ENCODE measurements at regions not wholly inside any gene's neighbourhood (a gene's known extent, or its start where the extent isn't known, plus 50 kb on each side); places are given as distances from the start of the nearest gene placed in this dataset.
"Not testable (repeated sequence)": the region's sequence is repeated elsewhere in the genome, so short reads cannot be mapped to it uniquely, and the experiment has no call there.

- H3K9me3 Mint-ChIP-seq: no peaks in the 10 kb centered on the region
- DNase-seq: no peak
- H3K27me3 Mint-ChIP-seq (ENCODE audit: low read depth): no peaks in the 10 kb centered on the region
- H3K36me3 Mint-ChIP-seq (ENCODE audit: insufficient read depth): no peaks in the 10 kb centered on the region
- H3K4me3 Mint-ChIP-seq: no peak overlapping the region
- no peaks in the 10 kb centered on the region for H3K4me1 Mint-ChIP-seq (ENCODE audit: low read depth)
- ATAC-seq: no peak
Measured at GRCh38 chr2:221741496-221742211, 169.6 kb upstream of the EPHA4 start.

- ATAC-seq: no peak
- H3K4me3 Mint-ChIP-seq: no peak overlapping the region
- H3K4me1 Mint-ChIP-seq (ENCODE audit: low read depth): no peaks in the 10 kb centered on the region
- no peaks in the 10 kb centered on the region for H3K9me3 Mint-ChIP-seq
- no peaks in the 10 kb centered on the region for H3K36me3 Mint-ChIP-seq (ENCODE audit: insufficient read depth)
- DNase-seq: no peak
- no peaks in the 10 kb centered on the region for H3K27me3 Mint-ChIP-seq (ENCODE audit: low read depth)
Measured at GRCh38 chr2:221731432-221732145, 159.5 kb upstream of the EPHA4 start.

GRCh38 chr2:221726894-221727513, 154.9 kb upstream of the EPHA4 start:
- no peak overlapping the region for H3K4me3 Mint-ChIP-seq
- H3K4me1 Mint-ChIP-seq (ENCODE audit: low read depth): no peaks in the 10 kb centered on the region
- no peaks in the 10 kb centered on the region for H3K27me3 Mint-ChIP-seq (ENCODE audit: low read depth)
- H3K9me3 Mint-ChIP-seq: peaks cover 9% of the 10 kb centered on the region
- no peak for ATAC-seq
- no peaks in the 10 kb centered on the region for H3K36me3 Mint-ChIP-seq (ENCODE audit: insufficient read depth)
- no peak for DNase-seq

GRCh38 chr2:221724631-221725203, 152.6 kb upstream of the EPHA4 start:
- H3K36me3 Mint-ChIP-seq (ENCODE audit: insufficient read depth): no peaks in the 10 kb centered on the region
- no peaks in the 10 kb centered on the region for H3K4me1 Mint-ChIP-seq (ENCODE audit: low read depth)
- DNase-seq: no peak
- no peaks in the 10 kb centered on the region for H3K27me3 Mint-ChIP-seq (ENCODE audit: low read depth)
- no peak overlapping the region for H3K4me3 Mint-ChIP-seq
- H3K9me3 Mint-ChIP-seq: peaks cover 9% of the 10 kb centered on the region
- peak; percentile 18 to 28 for ATAC-seq

GRCh38 chr2:221724117-221724516, 152.0 kb upstream of the EPHA4 start:
- not testable (repeated sequence) for H3K4me1 Mint-ChIP-seq (ENCODE audit: low read depth); H3K36me3 Mint-ChIP-seq (ENCODE audit: insufficient read depth); H3K27me3 Mint-ChIP-seq (ENCODE audit: low read depth); DNase-seq; ATAC-seq; H3K4me3 Mint-ChIP-seq
- H3K9me3 Mint-ChIP-seq: peaks cover 11% of the 10 kb centered on the region

- DNase-seq: no peak
- no peak for ATAC-seq
- Mint-ChIP-seq H3K4me3 (no peak overlapping the region), H3K36me3 (ENCODE audit: insufficient read depth) (no peaks in the 10 kb centered on the region), H3K9me3 (peaks cover 5% of the 10 kb centered on the region), H3K4me1 (ENCODE audit: low read depth) (no peaks in the 10 kb centered on the region), H3K27me3 (ENCODE audit: low read depth) (no peaks in the 10 kb centered on the region)
Measured at GRCh38 chr2:221716426-221717303, 144.6 kb upstream of the EPHA4 start.

GRCh38 chr2:221715523-221716247, 143.6 kb upstream of the EPHA4 start:
- no peak for DNase-seq
- ATAC-seq: no peak

GRCh38 chr2:221710744-221711143, 138.6 kb upstream of the EPHA4 start:
- Mint-ChIP-seq H3K4me3 (no peak overlapping the region), H3K4me1 (ENCODE audit: low read depth) (no peaks in the 10 kb centered on the region), H3K36me3 (ENCODE audit: insufficient read depth) (no peaks in the 10 kb centered on the region), H3K27me3 (ENCODE audit: low read depth) (no peaks in the 10 kb centered on the region), H3K9me3 (no peaks in the 10 kb centered on the region)
- DNase-seq (no peak), ATAC-seq (no peak)

More at GRCh38 chr2:221715523-221716247, 143.6 kb upstream of the EPHA4 start:
- no peaks in the 10 kb centered on the region for H3K4me1 Mint-ChIP-seq (ENCODE audit: low read depth)
- no peaks in the 10 kb centered on the region for H3K36me3 Mint-ChIP-seq (ENCODE audit: insufficient read depth)
- H3K9me3 Mint-ChIP-seq: peaks cover 5% of the 10 kb centered on the region
- H3K27me3 Mint-ChIP-seq (ENCODE audit: low read depth): no peaks in the 10 kb centered on the region
- H3K4me3 Mint-ChIP-seq: no peak overlapping the region

GRCh38 chr2:221708902-221709301, 136.8 kb upstream of the EPHA4 start:
- DNase-seq (no peak), ATAC-seq (no peak)
- Mint-ChIP-seq H3K9me3 (no peaks in the 10 kb centered on the region), H3K27me3 (ENCODE audit: low read depth) (no peaks in the 10 kb centered on the region), H3K4me1 (ENCODE audit: low read depth) (no peaks in the 10 kb centered on the region), H3K4me3 (no peak overlapping the region), H3K36me3 (ENCODE audit: insufficient read depth) (no peaks in the 10 kb centered on the region)

GRCh38 chr2:221705185-221705877, 133.2 kb upstream of the EPHA4 start:
- no peaks in the 10 kb centered on the region for H3K9me3 Mint-ChIP-seq
- H3K27me3 Mint-ChIP-seq (ENCODE audit: low read depth): no peaks in the 10 kb centered on the region
- no peaks in the 10 kb centered on the region for H3K36me3 Mint-ChIP-seq (ENCODE audit: insufficient read depth)
- DNase-seq (no peak), ATAC-seq (no peak)
- H3K4me3 Mint-ChIP-seq: no peak overlapping the region
- H3K4me1 Mint-ChIP-seq (ENCODE audit: low read depth): no peaks in the 10 kb centered on the region

- no peaks in the 10 kb centered on the region for H3K36me3 Mint-ChIP-seq (ENCODE audit: insufficient read depth)
- no peaks in the 10 kb centered on the region for H3K27me3 Mint-ChIP-seq (ENCODE audit: low read depth)
- no peaks in the 10 kb centered on the region for H3K4me1 Mint-ChIP-seq (ENCODE audit: low read depth)
- no peak overlapping the region for H3K4me3 Mint-ChIP-seq
- DNase-seq (no peak), ATAC-seq (no peak)
- H3K9me3 Mint-ChIP-seq: no peaks in the 10 kb centered on the region
Measured at GRCh38 chr2:221704442-221704841, 132.3 kb upstream of the EPHA4 start.

GRCh38 chr2:221693365-221693764, 121.3 kb upstream of the EPHA4 start:
- ATAC-seq (no peak), DNase-seq (no peak)
- H3K4me1 Mint-ChIP-seq (ENCODE audit: low read depth): no peaks in the 10 kb centered on the region
- no peaks in the 10 kb centered on the region for H3K9me3 Mint-ChIP-seq
- H3K27me3 Mint-ChIP-seq (ENCODE audit: low read depth): no peaks in the 10 kb centered on the region
- H3K36me3 Mint-ChIP-seq (ENCODE audit: insufficient read depth): no peaks in the 10 kb centered on the region
- H3K4me3 Mint-ChIP-seq: no peak overlapping the region

- Mint-ChIP-seq H3K27me3 (ENCODE audit: low read depth) (no peaks in the 10 kb centered on the region), H3K4me3 (no peak overlapping the region), H3K36me3 (ENCODE audit: insufficient read depth) (no peaks in the 10 kb centered on the region), H3K4me1 (ENCODE audit: low read depth) (no peaks in the 10 kb centered on the region), H3K9me3 (no peaks in the 10 kb centered on the region)
- no peak for ATAC-seq
- no peak for DNase-seq
Measured at GRCh38 chr2:221691571-221691970, 119.5 kb upstream of the EPHA4 start.

Measured in activated T-cell treated with anti-CD3 and anti-CD28 coated beads, Interleukin-2, amount 50 U/mL, for 4 hours (primary cell).